Stimulated activated CD8-positive, alpha-beta memory T cell treated with anti-CD3 and anti-CD28 coated beads, Interleukin-15, amount 100 ng/mL, for 24 hours (primary cell): ENCODE measurements at regions not wholly inside any gene's neighbourhood (a gene's known extent, or its start where the extent isn't known, plus 50 kb on each side); places are given as distances from the start of the nearest gene placed in this dataset.
"Not testable (repeated sequence)": the region's sequence is repeated elsewhere in the genome, so short reads cannot be mapped to it uniquely, and the experiment has no call there.

Experiments used
- DNase-seq: peaks from one replicate; pipeline ENCODE4 v3.0.0-alpha.2; 2020; ENCODE audit warnings: low read depth

- no peak for DNase-seq
These were observed 163.2 kb upstream of the NBPF11 start for GRCh38 chr1:148315071-148315811.

DNA sequence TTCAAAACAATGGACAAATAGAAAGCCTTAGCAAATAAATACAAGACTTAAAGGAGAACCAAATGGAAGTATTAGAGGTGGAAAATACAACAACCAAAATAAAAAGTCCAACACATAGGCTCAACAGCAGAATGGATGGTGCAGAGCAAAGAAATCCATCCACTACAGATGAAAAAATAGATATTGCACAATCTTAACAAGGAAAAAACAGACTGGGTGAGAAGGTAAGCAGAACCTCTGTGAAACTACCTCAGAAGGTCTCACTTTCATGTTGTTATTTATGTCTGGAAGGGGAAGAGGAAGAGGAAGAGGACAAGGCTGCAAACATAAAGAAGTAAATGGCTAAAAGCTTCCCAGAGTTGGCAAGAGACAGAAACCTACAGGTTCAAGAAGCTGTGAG lies 158.7 kb upstream of the NBPF11 start:
- DNase-seq = no peak

GRCh38 chr1:148309940-148310500 lies 157.9 kb upstream of the NBPF11 start:
- no peak for DNase-seq

GRCh38 chr1:148308832-148309458 lies 156.9 kb upstream of the NBPF11 start:
- no peak for DNase-seq

- no peak for DNase-seq
These were observed 155.6 kb upstream of the NBPF11 start for GRCh38 chr1:148307583-148308185.

- DNase-seq = not testable (repeated sequence)
These were observed 152.9 kb upstream of the NBPF11 start for GRCh38 chr1:148304935-148305334.

- DNase-seq = peak; percentile 62
These were observed 150.7 kb upstream of the NBPF11 start for GRCh38 chr1:148302586-148303364.

DNA sequence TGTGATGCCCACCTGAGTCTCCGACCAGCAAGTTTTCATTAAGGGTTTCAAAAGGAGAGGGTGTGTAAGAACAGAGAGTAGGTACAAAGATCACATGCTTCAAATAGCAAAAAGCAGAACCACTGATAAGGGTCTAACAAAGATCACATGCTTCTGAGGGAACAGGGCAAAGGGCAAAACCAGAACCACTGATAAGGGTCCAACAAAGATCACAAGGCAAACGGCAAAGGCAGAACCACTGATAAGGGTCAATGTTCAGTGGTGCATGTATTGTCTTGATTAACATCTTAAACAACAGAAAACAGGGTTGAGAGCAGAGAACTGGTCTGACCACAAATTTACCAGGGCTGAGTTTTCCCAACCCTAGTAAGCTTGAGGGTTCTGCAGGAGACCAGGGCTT lies 145.8 kb upstream of the NBPF11 start:
- not testable (repeated sequence) for DNase-seq

- DNase-seq = no peak
These were observed 144.4 kb upstream of the NBPF11 start for GRCh38 chr1:148296511-148296910.

DNA sequence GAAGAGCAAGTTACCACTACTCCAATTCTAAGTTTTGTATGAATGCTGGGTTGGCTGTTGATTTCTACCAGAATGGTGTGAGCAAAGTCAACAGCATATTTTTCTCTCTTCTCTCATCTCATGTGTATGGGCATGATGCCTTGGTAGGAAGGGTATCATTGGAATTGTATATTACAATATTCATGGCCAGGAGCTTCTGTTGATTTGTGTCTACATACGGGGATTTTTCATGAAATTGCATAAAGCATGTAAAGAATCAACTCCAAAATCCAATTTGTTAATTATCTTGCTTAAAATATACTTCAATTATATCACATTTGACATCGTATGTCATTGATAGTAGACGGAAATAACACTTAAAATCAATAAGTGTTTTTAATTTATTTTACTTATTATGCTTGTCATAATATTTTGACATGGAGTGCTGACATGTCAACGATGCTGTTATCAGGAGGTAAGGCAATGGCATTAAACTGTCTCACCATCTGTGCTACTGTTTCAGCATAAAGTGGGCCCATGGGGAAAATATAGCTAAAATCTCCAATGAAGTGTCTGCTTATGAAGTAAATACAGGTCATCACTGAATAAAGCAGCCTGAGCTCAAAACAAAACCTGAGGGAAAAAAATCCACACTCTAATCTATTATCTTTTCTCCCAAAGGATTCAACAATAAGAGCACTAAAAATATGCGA lies 142.2 kb upstream of the NBPF11 start:
- DNase-seq = no peak

- DNase-seq = no peak
These were observed 141.6 kb upstream of the NBPF11 start for GRCh38 chr1:148293651-148294050.

DNA sequence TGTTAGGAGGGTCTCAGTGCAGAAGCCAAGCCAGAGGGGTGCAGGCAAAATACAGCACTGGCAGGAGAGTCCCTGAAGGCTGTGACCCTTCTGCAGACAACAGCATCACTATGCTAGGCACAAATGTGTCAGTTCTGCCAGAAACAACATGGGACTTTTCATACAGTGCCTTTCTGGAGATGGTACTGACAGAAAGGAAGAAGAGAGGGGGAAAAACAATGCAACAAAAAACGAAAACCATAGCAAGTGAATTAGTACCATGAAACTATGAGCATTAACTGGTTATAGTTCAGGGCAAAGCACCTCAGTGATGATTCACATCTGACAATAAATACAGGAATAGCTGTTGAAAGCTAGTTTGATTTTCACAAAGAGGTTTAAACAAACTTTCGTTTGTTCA lies 140.8 kb upstream of the NBPF11 start:
- DNase-seq = no peak

DNA sequence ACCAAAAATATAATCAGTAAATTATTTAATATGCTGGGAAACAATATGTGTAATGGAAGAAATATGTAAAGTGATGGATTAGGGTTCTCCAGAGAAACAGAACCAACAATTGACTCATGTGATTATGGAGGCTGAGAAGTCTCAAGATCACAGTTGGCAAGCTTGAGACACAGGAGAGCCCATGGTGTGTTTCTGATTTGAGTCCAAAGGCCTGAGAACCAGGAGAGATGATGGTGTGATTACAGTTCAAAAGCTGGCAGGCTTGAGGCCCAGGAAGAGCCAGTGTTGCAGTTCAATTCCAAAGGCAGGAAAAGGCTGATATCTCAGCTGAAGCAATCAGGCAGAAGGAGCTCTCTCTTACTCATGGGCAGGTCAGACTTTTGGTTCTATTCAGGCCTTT lies 138.8 kb upstream of the NBPF11 start:
- no peak for DNase-seq

DNA sequence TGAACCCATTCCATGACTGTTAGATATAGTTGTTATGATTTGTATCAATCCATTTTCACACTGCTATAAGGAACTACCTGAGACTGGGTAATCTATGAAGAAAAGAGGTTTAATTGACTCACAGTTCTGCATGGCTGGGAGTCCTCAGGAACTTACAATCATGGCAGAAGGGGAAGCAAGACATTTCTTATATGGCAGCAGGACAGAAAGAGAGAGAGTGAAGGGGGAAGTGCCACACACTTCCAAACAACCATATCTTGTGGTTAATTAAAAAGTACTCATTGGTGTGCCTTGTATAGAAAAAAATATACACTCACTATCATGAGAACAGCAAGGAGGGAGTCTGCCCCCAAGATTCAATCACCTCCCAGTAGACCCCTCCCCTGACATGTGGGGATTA lies 137.6 kb upstream of the NBPF11 start:
- no peak for DNase-seq

DNA sequence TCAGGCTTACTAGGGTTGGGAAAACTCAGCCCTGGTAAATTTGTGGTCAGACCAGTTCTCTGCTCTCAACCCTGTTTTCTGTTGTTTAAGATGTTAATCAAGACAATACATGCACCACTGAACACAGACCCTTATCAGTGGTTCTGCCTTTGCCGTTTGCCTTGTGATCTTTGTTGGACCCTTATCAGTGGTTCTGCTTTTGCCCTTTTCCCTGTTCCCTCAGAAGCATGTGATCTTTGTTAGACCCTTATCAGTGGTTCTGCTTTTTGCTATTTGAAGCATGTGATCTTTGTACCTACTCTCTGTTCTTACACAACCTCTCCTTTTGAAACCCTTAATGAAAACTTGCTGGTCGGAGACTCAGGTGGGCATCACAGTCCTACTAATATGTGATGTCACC lies 133.9 kb upstream of the NBPF11 start:
- not testable (repeated sequence) for DNase-seq

GRCh38 chr1:148280831-148281572 lies 128.9 kb upstream of the NBPF11 start:
- not testable (repeated sequence) for DNase-seq

DNA sequence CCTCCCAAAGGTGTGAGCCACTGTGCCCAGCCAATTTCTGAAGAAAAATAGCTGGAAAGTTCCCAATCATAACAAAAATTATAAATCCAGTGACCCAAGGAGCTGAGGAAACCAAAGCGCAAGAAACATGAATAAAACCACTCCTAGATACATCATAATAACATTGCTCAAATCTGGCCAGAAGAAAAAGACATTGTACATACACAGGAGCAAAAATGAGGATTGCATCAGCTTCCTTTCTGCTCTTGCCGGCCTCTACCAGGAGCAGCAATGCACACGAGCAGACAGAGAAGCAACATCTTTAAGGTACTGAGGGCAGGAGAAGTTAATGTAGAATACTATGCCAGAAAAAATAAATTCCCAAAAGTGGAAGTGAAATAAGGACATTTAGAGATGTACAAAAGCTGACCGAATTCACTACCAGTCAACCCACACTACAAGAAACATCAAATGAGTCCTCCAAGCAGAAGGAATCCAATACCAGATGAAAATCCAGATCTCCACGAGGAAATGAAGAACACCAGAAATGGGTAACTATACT lies 127.0 kb upstream of the NBPF11 start:
- DNase-seq = not testable (repeated sequence)

DNA sequence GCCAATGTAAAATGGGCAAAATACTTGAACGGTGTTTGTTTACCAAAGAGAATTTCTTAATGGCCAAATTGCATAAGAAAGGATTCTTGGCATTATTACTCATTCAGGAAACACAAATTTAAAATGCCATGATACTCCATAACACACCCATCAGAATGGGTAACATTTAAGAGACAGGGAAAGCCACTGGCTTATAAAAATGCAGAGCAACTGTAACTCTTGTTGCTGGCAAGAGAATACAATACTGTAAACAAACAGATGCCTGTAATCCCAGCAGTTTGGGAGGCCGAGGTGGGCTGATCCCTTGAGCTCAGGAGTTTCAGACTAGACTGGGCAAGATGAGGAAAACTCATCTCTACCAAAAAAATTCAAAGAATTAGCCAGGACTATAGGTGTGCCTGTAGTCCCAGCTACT lies 125.8 kb upstream of the NBPF11 start:
- DNase-seq = not testable (repeated sequence)

- not testable (repeated sequence) for DNase-seq
These were observed 115.0 kb upstream of the NBPF11 start for GRCh38 chr1:148267066-148267465.
